CD14-positive monocyte (primary cell): ENCODE measurements at regions not wholly inside any gene's neighbourhood (a gene's known extent, or its start where the extent isn't known, plus 50 kb on each side); places are given as distances from the start of the nearest gene placed in this dataset.

Source experiments
- DNase-seq, 3 donors: peaks; one replicate each; pipeline ENCODE4 v3.0.0-alpha.2; 2011 to 2022
- H2AFZ ChIP-seq: 2 replicates; pipeline ENCODE4 v1.6.0; 2012; ENCODE audit warnings: mild to moderate bottlenecking, low read depth, low read length, inconsistent platforms; ENCODE audit not compliant: insufficient read depth, poor library complexity, severe bottlenecking
- H3K27ac ChIP-seq, 2 donors: 1 replicate in 1 of 2; 2 replicates in 1 of 2; pipeline ENCODE4 v1.5.1; 2012 to 2013; ENCODE audit warnings: low read length in 2 of 2, control low read depth in 1 of 2, inconsistent platforms in 1 of 2, low read depth in 1 of 2, mild to moderate bottlenecking in 1 of 2
- H3K27me3 ChIP-seq, 2 donors: one replicate each; pipeline versions ENCODE4 v1.6.0 to v1.6.1; 2011 to 2013; ENCODE audit warnings: low read length in 2 of 2; ENCODE audit not compliant: control insufficient read depth in 2 of 2, insufficient read depth in 2 of 2
- H3K36me3 ChIP-seq, 2 donors: replicated peaks in 1 of 2; 1 replicate in 1 of 2; 2 replicates in 1 of 2; pipeline versions ENCODE4 v1.5.1 to v1.6.1; 2012 to 2013; ENCODE audit warnings: low read length in 2 of 2, control low read depth in 1 of 2, inconsistent platforms in 1 of 2, mild to moderate bottlenecking in 1 of 2; ENCODE audit not compliant: insufficient read depth in 2 of 2, control insufficient read depth in 1 of 2
- H3K4me1 ChIP-seq, 2 donors: 1 replicate in 1 of 2; 2 replicates in 1 of 2; pipeline versions ENCODE4 v1.5.1 to v1.6.1; 2012 to 2013; ENCODE audit warnings: low read length in 2 of 2, control low read depth in 1 of 2, inconsistent platforms in 1 of 2, mild to moderate bottlenecking in 1 of 2, moderate library complexity in 1 of 2; ENCODE audit not compliant: insufficient read depth in 2 of 2, control insufficient read depth in 1 of 2
- H3K4me2 ChIP-seq: replicated peaks from 2 replicates; pipeline ENCODE3; 2012; ENCODE audit warnings: low read length, moderate library complexity, mild to moderate bottlenecking; ENCODE audit not compliant: poor library complexity, severe bottlenecking; ENCODE audit errors: extremely low read depth
- H3K4me3 ChIP-seq, 3 experiments: fragments of 200-600 bp in 1 of 3; sonication (generic) in 1 of 3; replicated peaks in 1 of 3; 1 replicate in 2 of 3; 2 replicates in 1 of 3; pipeline ENCODE4 v1.5.1; 2011 to 2013; ENCODE audit warnings: low read length in 3 of 3, mild to moderate bottlenecking in 3 of 3, control low read depth in 2 of 3, low read depth in 2 of 3, inconsistent platforms in 1 of 3, moderate library complexity in 1 of 3
- H3K79me2 ChIP-seq: 2 replicates; pipeline ENCODE4 v1.6.0; 2012; ENCODE audit warnings: mild to moderate bottlenecking, control low read depth, inconsistent platforms, low read length, moderate library complexity; ENCODE audit not compliant: insufficient read depth
- H3K9ac ChIP-seq: 2 replicates; pipeline ENCODE4 v1.6.0; 2017; ENCODE audit warnings: low read length, mild to moderate bottlenecking; ENCODE audit not compliant: insufficient read depth, poor library complexity, severe bottlenecking
- H3K9me3 ChIP-seq, 2 donors: replicated peaks in 1 of 2; 1 replicate in 1 of 2; 2 replicates in 1 of 2; pipeline versions ENCODE4 v1.5.1 to v1.6.1; 2012 to 2013; ENCODE audit warnings: low read length in 2 of 2, control low read depth in 1 of 2; ENCODE audit not compliant: control insufficient read depth in 1 of 2, insufficient read depth in 1 of 2
- H4K20me1 ChIP-seq: 2 replicates; pipeline ENCODE4 v1.6.0; 2012; ENCODE audit warnings: mild to moderate bottlenecking, low read length, control low read depth, moderate library complexity; ENCODE audit not compliant: insufficient read depth
- H3K27ac Mint-ChIP-seq, 7 donors: one replicate each; pipeline ENCODE4 v1.8.0; 2020; ENCODE audit warnings: mild to moderate bottlenecking in 7 of 7, mixed read lengths in 7 of 7, moderate library complexity in 6 of 7, inconsistent platforms in 2 of 7
- H3K27me3 Mint-ChIP-seq, 3 donors: one replicate each; pipeline ENCODE4 v1.8.0; 2021 to 2022; ENCODE audit warnings: low read depth in 3 of 3, mild to moderate bottlenecking in 3 of 3, mixed read lengths in 3 of 3, moderate library complexity in 3 of 3, inconsistent platforms in 1 of 3
- H3K36me3 Mint-ChIP-seq, 2 donors: one replicate each; pipeline ENCODE4 v1.8.0; 2020; ENCODE audit warnings: mixed read lengths in 2 of 2, inconsistent platforms in 1 of 2, mild to moderate bottlenecking in 1 of 2
- H3K4me1 Mint-ChIP-seq: one replicate; pipeline ENCODE4 v1.8.0; 2020; ENCODE audit warnings: mild to moderate bottlenecking, mixed read lengths
- H3K4me3 Mint-ChIP-seq, 2 donors: one replicate each; pipeline ENCODE4 v1.8.0; 2020; ENCODE audit warnings: mild to moderate bottlenecking in 2 of 2, mixed read lengths in 2 of 2, moderate library complexity in 1 of 2
- H3K9me3 Mint-ChIP-seq, 7 donors: one replicate each; pipeline ENCODE4 v1.8.0; 2020 to 2022; ENCODE audit warnings: mixed read lengths in 7 of 7, mild to moderate bottlenecking in 6 of 7, moderate library complexity in 6 of 7, inconsistent platforms in 2 of 7
- WGBS: methylation state at CpG from one replicate; pipeline ENCODE4 v1.1.5; 2013; ENCODE audit warnings: missing lambda C conversion rate; ENCODE audit not compliant: insufficient coverage; 5-methylcytosine and 5-hydroxymethylcytosine counted together
- intact Hi-C, 2 donors: fragments of 100-400 bp; cut with micrococcal nuclease; formaldehyde crosslinking; loops; one replicate each; pipeline versions ENCODE4 v1.15.0 to v1.15.1; 2023
- TF ChIP-seq, protein P1 (sequence below): fragments of 200-600 bp; IDR thresholded peaks from one replicate; pipeline ENCODE4 v1.8.0; 2022; ENCODE audit warnings: antibody characterized with exemption, mild to moderate bottlenecking

- intact Hi-C loops: no loop called here
- TF ChIP-seq, protein P1, sequence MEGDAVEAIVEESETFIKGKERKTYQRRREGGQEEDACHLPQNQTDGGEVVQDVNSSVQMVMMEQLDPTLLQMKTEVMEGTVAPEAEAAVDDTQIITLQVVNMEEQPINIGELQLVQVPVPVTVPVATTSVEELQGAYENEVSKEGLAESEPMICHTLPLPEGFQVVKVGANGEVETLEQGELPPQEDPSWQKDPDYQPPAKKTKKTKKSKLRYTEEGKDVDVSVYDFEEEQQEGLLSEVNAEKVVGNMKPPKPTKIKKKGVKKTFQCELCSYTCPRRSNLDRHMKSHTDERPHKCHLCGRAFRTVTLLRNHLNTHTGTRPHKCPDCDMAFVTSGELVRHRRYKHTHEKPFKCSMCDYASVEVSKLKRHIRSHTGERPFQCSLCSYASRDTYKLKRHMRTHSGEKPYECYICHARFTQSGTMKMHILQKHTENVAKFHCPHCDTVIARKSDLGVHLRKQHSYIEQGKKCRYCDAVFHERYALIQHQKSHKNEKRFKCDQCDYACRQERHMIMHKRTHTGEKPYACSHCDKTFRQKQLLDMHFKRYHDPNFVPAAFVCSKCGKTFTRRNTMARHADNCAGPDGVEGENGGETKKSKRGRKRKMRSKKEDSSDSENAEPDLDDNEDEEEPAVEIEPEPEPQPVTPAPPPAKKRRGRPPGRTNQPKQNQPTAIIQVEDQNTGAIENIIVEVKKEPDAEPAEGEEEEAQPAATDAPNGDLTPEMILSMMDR: no peak
- Histone ChIP-seq H3K4me1 (no peaks in the 10 kb centered on the region), H3K36me3 (no peaks in the 10 kb centered on the region), H3K4me2 (no peak overlapping the region), H2AFZ (no peak overlapping the region), H3K79me2 (no peaks in the 10 kb centered on the region), H3K9me3 (peaks cover 4 to 24% of the 10 kb centered on the region in 2 donors), H3K4me3 (no peak overlapping the region), H3K9ac (no peak overlapping the region), H3K27ac (no peak overlapping the region), H4K20me1 (no peaks in the 10 kb centered on the region), H3K27me3 (no peaks in the 10 kb centered on the region)
- Mint-ChIP-seq H3K9me3 (peaks cover 3 to 19% (median 7%) of the 10 kb centered on the region in 7 donors), H3K27ac (no peak overlapping the region), H3K27me3 (no peaks in the 10 kb centered on the region), H3K36me3 (no peaks in the 10 kb centered on the region), H3K4me1 (no peaks in the 10 kb centered on the region), H3K4me3 (no peak overlapping the region)
- DNase-seq: no peak
- 100% methylated on average over 1 of the region's 3 CpGs for WGBS
These were observed 402.1 kb downstream of the PRELID2 start for GRCh38 chr5:145433077-145433476.

- no peak overlapping the region for H3K4me3 Mint-ChIP-seq
- 61% methylated on average over 3 of the region's 3 CpGs for WGBS
These were observed 406.0 kb downstream of the PRELID2 start for GRCh38 chr5:145429170-145429569.

More at GRCh38 chr5:145429170-145429569, 406.0 kb downstream of the PRELID2 start:
- no peaks in the 10 kb centered on the region for H3K36me3 Mint-ChIP-seq
- Histone ChIP-seq H3K9ac (no peak overlapping the region), H3K4me3 (no peak overlapping the region), H3K9me3 (peaks cover 15 to 17% of the 10 kb centered on the region in 2 donors), H3K27ac (no peak overlapping the region), H3K79me2 (no peaks in the 10 kb centered on the region), H3K27me3 (no peaks in the 10 kb centered on the region), H3K36me3 (no peaks in the 10 kb centered on the region), H3K4me1 (no peaks in the 10 kb centered on the region), H4K20me1 (no peaks in the 10 kb centered on the region), H3K4me2 (no peak overlapping the region), H2AFZ (no peak overlapping the region)
- H3K27me3 Mint-ChIP-seq: no peaks in the 10 kb centered on the region
- H3K27ac Mint-ChIP-seq: no peak overlapping the region
- intact Hi-C loops: no loop called here
- no peak for DNase-seq
- peaks cover 6 to 18% (median 16%) of the 10 kb centered on the region in 7 donors for H3K9me3 Mint-ChIP-seq
- no peaks in the 10 kb centered on the region for H3K4me1 Mint-ChIP-seq
- TF ChIP-seq, protein P1: no peak
